ENCODE measurements at regions not wholly inside any gene's neighbourhood (a gene's known extent, or its start where the extent isn't known, plus 50 kb on each side); places are given as distances from the start of the nearest gene placed in this dataset.

GRCh38 chr9:28960602-28961001 is 1387.3 kb upstream of the C9orf72 start:
- Histone ChIP-seq H3K4me3 (ENCODE audit: low read length) (no peak overlapping the region), H3K9ac (ENCODE audit: extremely low read depth, low read length, poor library complexity, severe bottlenecking) (no peak overlapping the region), H3K27me3 (ENCODE audit: control insufficient read depth, insufficient read depth, low read length, poor library complexity, severe bottlenecking) (no peaks in the 10 kb centered on the region), H3K27ac (ENCODE audit: low read depth, low read length) (no peak overlapping the region), H3K9me3 (ENCODE audit: control insufficient read depth, low read length) (no peaks in the 10 kb centered on the region), H3K4me1 (ENCODE audit: control insufficient read depth, insufficient read depth, low read length) (peaks cover 3% of the 10 kb centered on the region), H3K36me3 (ENCODE audit: control insufficient read depth, insufficient read depth, low read length) (no peaks in the 10 kb centered on the region)
- Mint-ChIP-seq H3K9me3 (no peaks in the 10 kb centered on the region), H3K27me3 (ENCODE audit: insufficient read depth) (no peaks in the 10 kb centered on the region), H3K36me3 (ENCODE audit: low read depth) (no peaks in the 10 kb centered on the region), H3K4me1 (peaks cover 14% of the 10 kb centered on the region), H3K27ac (no peak overlapping the region), H3K4me3 (no peak overlapping the region)
- TF ChIP-seq, protein P1, sequence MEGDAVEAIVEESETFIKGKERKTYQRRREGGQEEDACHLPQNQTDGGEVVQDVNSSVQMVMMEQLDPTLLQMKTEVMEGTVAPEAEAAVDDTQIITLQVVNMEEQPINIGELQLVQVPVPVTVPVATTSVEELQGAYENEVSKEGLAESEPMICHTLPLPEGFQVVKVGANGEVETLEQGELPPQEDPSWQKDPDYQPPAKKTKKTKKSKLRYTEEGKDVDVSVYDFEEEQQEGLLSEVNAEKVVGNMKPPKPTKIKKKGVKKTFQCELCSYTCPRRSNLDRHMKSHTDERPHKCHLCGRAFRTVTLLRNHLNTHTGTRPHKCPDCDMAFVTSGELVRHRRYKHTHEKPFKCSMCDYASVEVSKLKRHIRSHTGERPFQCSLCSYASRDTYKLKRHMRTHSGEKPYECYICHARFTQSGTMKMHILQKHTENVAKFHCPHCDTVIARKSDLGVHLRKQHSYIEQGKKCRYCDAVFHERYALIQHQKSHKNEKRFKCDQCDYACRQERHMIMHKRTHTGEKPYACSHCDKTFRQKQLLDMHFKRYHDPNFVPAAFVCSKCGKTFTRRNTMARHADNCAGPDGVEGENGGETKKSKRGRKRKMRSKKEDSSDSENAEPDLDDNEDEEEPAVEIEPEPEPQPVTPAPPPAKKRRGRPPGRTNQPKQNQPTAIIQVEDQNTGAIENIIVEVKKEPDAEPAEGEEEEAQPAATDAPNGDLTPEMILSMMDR (conservative IDR thresholded peaks at IDR 0.05) = no peak
- no peak for DNase-seq

DNA sequence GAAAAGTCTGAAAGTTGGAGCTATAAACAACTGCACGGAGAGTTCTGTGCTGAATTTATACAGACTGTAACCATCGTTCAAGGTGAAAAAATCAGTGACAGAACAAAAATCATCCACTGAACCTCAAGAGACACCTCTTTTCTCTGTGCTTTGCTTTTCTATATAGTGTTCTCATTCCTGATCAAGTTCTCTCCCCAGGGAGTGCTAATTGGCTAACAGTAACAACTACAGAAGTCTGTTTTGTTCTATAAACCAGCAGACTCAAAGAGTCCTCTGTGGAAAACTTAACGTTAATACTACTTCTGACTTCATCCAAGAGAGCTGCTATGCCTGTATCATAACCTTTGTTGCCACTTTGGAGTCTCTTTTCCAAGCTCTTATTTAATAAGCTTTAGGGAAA is 1388.3 kb upstream of the C9orf72 start:
- H3K9ac ChIP-seq (ENCODE audit: extremely low read depth, low read length, poor library complexity, severe bottlenecking) = no peak overlapping the region
- H3K9me3 ChIP-seq (ENCODE audit: control insufficient read depth, low read length) = no peaks in the 10 kb centered on the region
- no peaks in the 10 kb centered on the region for H3K36me3 Mint-ChIP-seq (ENCODE audit: low read depth)
- no peaks in the 10 kb centered on the region for H3K27me3 Mint-ChIP-seq (ENCODE audit: insufficient read depth)
- TF ChIP-seq, protein P1 (conservative IDR thresholded peaks at IDR 0.05) = no peak
- H3K27me3 ChIP-seq (ENCODE audit: control insufficient read depth, insufficient read depth, low read length, poor library complexity, severe bottlenecking) = no peaks in the 10 kb centered on the region
- WGBS, 2 experiments (ENCODE audit: insufficient coverage in 1 of 2, insufficient read length in 1 of 2) = 82 to 86% methylated on average over 2 to 3 of the region's 3 CpGs
- no peak overlapping the region for H3K4me3 Mint-ChIP-seq
- H3K4me3 ChIP-seq (ENCODE audit: low read length) = no peak overlapping the region
- H3K4me1 ChIP-seq (ENCODE audit: control insufficient read depth, insufficient read depth, low read length) = peaks cover 3% of the 10 kb centered on the region
- H3K27ac ChIP-seq (ENCODE audit: low read depth, low read length) = no peak overlapping the region
- H3K27ac Mint-ChIP-seq = no peak overlapping the region
- DNase-seq = no peak
- no peaks in the 10 kb centered on the region for H3K9me3 Mint-ChIP-seq
- no peaks in the 10 kb centered on the region for H3K36me3 ChIP-seq (ENCODE audit: control insufficient read depth, insufficient read depth, low read length)
- peaks cover 11% of the 10 kb centered on the region for H3K4me1 Mint-ChIP-seq

- Mint-ChIP-seq H3K4me1 (peaks cover 14% of the 10 kb centered on the region), H3K27ac (no peak overlapping the region), H3K36me3 (ENCODE audit: low read depth) (peaks cover 3% of the 10 kb centered on the region), H3K9me3 (peaks cover 3% of the 10 kb centered on the region), H3K27me3 (ENCODE audit: insufficient read depth) (no peaks in the 10 kb centered on the region), H3K4me3 (no peak overlapping the region)
- Histone ChIP-seq H3K4me1 (ENCODE audit: control insufficient read depth, insufficient read depth, low read length) (no peaks in the 10 kb centered on the region), H3K9ac (ENCODE audit: extremely low read depth, low read length, poor library complexity, severe bottlenecking) (no peak overlapping the region), H3K27ac (ENCODE audit: low read depth, low read length) (no peak overlapping the region), H3K27me3 (ENCODE audit: control insufficient read depth, insufficient read depth, low read length, poor library complexity, severe bottlenecking) (no peaks in the 10 kb centered on the region), H3K36me3 (ENCODE audit: control insufficient read depth, insufficient read depth, low read length) (no peaks in the 10 kb centered on the region), H3K4me3 (ENCODE audit: low read length) (no peak overlapping the region), H3K9me3 (ENCODE audit: control insufficient read depth, low read length) (no peaks in the 10 kb centered on the region)
- TF ChIP-seq, protein P1 (conservative IDR thresholded peaks at IDR 0.05) = no peak
- no peak for DNase-seq
These were observed 1393.9 kb upstream of the C9orf72 start for GRCh38 chr9:28967226-28967625.
